ENCODE measurements at regions not wholly inside any gene's neighbourhood (a gene's known extent, or its start where the extent isn't known, plus 50 kb on each side); places are given as distances from the start of the nearest gene placed in this dataset.
A peak's percentile ranks its signal among the peaks of the same experiment; 100 is the strongest.

DNA sequence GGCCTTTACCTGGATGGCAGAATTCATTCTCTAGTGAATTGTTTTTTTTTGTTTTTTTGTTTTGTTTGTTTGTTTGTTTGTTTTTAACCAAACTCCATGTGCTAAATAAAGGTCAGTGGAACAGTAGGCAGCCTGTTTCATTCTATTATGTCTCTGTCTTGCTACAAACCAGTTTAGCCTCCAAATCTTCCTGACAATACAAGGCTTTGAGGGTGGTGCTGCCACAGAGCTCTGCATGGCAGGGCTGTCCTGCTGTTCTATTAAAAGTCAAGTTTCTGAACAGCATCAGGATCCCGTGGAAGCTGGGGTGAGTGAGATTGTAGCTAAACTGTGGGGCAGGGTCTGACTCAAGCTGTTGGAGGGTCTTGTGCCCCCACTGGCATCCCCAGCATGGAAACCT lies 144.1 kb upstream of the MAST4 start:
- intact Hi-C loops (cut with DNase I): no loop called here
- no peak for DNase-seq

DNA sequence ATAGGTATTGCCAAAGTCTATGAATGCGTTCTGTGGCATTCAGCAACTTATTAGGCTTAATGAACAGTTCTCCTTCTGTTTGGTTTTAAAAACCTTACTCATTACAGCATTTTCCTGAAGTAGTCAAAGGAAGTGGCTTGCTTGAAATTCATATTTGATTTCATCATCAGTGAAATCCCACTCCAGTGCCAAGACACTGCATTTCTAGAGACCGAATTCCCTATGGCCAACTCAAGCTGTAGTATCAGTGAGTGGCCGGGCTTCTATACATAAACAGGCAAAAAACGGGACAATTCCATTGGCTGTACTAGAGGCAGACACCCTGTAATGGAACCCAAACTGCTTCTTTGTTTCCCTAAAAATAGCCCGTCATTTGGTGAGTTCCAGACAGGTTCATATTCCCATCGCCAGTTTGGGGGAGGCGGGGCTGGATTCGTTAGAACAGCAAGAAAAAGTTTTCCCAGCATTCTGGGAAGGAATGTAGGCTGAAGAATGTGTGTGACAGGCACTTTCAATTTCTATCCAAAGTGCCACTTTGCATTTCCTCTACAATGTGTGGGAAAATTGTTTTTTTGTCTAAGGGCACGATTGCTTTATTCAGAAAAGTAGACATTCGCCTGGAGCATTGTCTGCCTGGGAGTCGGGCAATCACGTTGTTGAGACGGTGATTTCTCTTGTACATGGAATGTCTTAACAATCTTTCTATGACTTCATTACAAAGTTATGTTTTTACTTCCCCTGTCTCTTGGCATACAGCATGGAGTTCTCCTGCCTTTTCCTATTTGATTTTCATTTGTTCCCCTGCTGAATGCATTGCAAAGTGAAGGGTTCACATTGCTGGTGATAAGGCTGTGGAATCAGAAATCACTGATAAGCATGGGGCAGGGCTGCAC lies 141.8 kb upstream of the MAST4 start:
- intact Hi-C loops (cut with DNase I): no loop called here
- no peak for DNase-seq

DNA sequence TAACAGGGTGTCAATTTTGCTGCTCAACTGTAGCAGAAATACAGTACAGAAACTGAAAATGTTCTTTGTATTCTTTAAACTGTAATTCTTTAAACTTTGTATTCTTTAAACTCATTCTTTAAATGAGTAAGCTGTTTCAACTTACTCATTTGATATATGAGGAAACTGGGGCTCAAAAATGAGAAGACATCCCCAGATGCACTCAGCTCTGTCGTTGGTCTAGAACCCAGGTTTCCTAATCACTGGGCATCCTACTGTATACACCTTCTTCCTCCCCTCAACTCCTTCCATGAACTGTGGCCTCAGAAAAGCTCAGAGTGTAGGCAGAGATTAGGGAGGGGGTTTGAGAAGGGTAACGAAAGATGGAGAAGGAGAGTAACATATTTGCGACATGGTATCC lies 136.5 kb upstream of the MAST4 start:
- intact Hi-C loops (cut with DNase I): no loop called here
- DNase-seq: no peak

DNA sequence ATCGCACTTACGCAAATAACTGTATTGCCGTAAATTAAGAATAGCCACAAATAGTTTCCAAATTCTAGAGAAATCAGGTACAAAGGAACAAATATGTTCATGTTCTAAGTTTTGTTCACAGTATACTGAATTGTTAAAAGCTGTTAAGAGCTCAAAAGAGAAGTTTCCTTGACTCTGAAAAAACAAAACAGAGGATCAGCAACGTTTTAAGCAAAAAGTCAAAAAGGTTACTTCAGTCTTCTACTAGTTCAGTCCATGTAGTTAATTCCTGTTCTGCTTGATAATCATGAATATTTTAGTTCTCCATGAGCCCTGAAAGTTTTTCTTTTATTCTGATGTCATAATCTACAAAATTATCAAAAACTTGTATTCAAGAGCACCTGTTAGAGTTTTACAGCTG lies 128.6 kb upstream of the MAST4 start:
- no peak for DNase-seq
- intact Hi-C loops (cut with DNase I): no loop called here

DNA sequence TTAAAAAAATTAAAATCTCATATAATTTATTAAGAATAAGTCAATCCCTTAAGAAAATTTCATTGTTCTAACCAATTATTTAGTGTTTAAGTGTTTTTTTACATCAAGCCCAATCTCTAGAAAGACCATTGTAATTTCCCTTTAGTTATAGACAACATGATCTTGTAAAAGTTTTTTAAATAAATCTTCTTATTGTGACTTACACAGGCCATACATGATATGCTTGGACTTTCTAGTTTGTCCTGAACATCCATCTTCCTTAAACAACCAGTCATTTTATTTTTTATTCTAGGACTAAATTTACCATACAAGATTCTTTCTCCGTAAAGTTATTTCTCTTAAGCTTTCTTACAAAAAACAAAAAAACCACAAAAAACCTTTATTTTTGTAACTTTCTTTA lies 126.5 kb upstream of the MAST4 start:
- intact Hi-C loops (cut with DNase I): no loop called here
- DNase-seq: no peak

DNA sequence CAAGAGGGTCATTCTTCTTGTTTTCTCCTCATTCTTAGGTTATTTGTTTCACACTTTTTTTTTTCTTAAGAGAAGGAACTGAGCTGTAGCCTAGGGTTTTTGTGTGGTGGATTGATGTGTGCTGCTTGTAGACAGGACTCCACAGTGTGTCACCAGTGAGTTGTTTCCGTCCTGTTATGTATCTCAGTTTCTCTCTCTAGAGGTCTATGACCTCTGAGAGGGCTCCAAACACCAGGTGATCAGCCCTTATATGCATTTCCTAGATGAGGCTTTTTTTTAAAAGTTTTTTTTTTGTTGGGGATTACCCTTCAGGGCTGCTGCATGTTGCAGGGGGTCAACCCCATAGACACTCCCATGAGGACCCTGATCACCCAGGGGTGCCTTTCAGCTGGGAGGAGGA lies 124.2 kb upstream of the MAST4 start:
- intact Hi-C loops (cut with DNase I): no loop called here
- DNase-seq: no peak

DNA sequence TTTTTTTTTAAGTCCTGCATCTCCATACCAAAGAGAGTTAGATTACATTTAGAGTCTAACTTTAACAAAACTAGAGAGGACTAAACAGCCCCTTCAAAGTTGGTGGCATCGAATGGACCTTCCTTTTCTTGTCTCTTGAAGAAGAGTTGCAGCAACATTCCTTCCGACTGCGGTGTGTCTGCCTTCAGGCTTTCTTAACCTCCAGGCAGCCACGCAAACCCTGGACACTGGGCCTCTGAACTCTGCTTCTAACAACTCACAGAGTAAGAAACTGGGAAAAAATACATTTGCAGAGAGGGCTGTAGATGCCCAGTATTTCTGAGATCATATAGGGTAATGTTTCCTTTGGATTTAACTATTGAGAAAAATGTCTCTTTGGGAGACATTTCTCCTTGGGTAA lies 120.5 kb upstream of the MAST4 start:
- no peak for DNase-seq

DNA sequence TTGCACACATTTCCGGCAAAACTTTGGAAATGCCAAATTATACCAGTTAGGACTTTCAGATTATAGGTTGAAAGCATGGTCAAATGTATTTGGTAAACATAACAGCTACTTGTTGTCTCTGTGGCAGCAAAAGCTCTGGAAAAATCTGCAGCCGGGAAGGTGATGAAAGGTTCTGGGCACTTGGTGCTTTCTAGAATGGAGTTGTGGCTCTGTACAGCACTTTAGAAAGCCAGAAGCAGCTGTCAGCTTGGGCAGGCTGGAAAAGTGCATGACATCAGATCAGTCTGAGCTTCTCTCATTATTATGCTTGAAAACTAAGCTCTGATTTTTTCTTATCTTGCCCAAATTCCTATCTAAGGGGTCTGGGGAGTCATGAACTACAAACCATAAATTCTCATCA lies 118.6 kb upstream of the MAST4 start:
- no peak for DNase-seq
- intact Hi-C loops (cut with DNase I): no loop called here

More for the DNA sequence above, 120.5 kb upstream of the MAST4 start:
- intact Hi-C loops (cut with DNase I): no loop called here

GRCh38 chr5:66494437-66494836 lies 101.8 kb upstream of the MAST4 start:
- intact Hi-C loops (cut with DNase I): no loop called here
- DNase-seq: no peak

- peak in 1 of 10 donors; percentile 13 for DNase-seq
- intact Hi-C loops (cut with DNase I): no loop called here
These were observed 97.4 kb upstream of the MAST4 start for GRCh38 chr5:66498791-66499207.

DNA sequence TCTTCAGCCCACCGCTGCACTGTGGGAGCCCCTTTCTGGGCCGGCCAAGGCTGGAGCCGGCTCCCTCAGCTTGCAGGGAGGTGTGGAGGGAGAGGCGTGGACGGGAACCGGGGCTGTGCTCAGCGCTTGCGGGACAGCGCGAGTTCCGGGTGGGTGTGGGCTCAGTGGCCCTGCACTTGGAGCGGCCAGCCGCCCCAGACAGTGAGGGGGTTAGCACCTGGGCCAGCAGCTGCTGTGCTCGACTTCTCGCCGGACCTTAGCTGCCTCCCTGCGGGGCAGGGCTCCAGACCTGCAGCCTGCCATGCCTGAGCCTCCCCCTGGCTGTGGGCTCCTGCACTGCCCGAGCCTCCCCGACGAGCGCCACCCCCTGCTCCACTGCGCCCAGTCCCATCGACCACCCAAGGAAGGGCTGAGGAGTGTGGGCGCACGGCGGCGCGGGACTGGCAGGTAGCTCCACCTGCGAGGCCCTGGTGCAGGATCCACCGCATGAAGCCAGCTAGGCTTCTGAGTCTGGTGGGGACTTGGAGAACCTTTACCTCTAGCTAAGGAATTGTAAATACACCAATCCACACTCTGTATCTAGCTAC lies 92.9 kb upstream of the MAST4 start:
- peak in 3 of 10 donors; percentile 47 to 78 (median 68) for DNase-seq
- intact Hi-C loops (cut with DNase I): no loop called here

DNA sequence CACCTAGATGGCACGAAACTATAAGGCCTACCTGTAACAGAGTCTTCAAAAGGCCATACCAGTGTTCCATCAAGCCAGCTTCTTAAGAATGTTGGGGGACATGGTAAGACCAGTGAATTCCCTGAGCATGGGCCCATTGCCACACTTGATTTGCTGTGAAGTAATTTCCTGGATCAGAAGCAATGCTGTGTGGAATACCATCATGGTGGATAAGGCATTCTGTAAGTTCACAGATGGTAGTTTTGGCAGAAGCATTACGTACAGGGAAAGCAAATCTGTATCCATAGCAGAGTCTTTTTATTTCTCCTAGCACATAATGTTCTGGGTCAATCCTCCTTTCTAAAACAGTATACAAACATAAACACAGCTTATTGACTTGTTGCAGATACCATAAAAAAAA lies 89.1 kb upstream of the MAST4 start:
- DNase-seq: no peak

GRCh38 chr5:66511491-66511890 lies 84.7 kb upstream of the MAST4 start:
- DNase-seq: no peak
- intact Hi-C loops (cut with DNase I): no loop called here

More for the DNA sequence above, 89.1 kb upstream of the MAST4 start:
- intact Hi-C loops (cut with DNase I): no loop called here

- intact Hi-C loops (cut with DNase I): no loop called here
These were observed 83.1 kb upstream of the MAST4 start for GRCh38 chr5:66513130-66513529.

DNA sequence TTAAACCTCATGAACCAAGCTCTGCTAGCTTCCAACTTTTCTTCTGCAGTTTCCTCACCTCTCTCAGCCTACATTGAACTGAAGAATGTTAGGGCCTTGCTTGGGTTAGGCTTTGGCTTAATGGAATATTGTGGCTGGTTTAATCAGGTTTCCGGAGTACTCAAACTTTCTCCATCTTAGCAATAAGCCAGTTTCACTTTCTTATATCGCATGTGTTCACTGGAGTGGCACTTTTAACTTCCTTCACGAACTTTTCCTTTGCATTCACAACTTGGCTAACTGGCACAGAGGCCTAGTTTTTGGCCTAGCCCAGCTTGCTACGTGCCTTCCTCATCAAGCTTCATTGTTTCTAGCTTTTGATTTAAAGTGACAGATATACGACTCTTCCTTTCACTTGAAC lies 81.0 kb upstream of the MAST4 start:
- DNase-seq: no peak
- intact Hi-C loops (cut with DNase I): no loop called here

More at GRCh38 chr5:66513130-66513529, 83.1 kb upstream of the MAST4 start:
- DNase-seq: no peak

- DNase-seq: no peak
- intact Hi-C loops (cut with DNase I): no loop called here
These were observed 79.6 kb upstream of the MAST4 start for GRCh38 chr5:66516550-66516949.

DNA sequence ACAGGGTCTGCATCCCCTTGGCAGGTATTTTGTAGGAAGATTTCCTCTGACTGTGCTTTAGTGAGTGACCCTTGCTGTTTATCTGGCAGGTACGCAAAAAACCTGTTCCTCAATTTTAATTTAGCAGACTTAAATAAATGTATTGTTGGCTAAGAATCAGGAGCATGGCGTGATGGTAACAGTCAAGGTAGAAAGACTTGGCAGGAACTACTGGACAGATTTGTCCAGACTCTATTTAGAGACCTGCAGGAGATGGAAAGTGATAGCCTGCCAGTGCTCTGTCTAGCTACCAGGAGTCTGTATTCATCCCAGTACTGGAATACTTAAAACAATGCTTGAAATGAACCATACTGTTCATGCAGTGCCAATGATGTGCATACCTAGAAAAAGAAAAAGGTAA lies 78.8 kb upstream of the MAST4 start:
- intact Hi-C loops (cut with DNase I): no loop called here
- no peak for DNase-seq

- intact Hi-C loops (cut with DNase I): no loop called here
- DNase-seq: no peak
These were observed 78.1 kb upstream of the MAST4 start for GRCh38 chr5:66518052-66518451.

DNA sequence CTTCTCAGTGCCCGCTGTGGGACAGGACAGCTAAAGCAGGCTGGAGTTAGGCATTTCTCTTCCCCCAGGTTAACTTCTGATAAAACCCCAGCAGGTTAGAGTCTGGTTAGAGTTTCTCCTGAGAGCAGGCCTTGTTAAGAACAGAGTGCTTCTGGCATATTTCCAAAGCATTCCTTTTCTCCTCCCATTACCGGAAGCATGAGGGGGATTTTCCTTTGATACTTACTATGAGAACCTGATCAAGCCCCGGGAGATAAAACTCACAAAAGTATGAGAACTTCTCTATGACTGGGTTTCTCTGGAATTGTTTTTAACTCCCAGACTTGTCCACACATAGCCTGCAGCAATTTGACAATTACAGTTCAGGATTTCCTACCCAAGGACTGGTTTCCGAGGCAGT lies 77.4 kb upstream of the MAST4 start:
- no peak for DNase-seq

GRCh38 chr5:66519626-66520025 lies 76.6 kb upstream of the MAST4 start:
- intact Hi-C loops (cut with DNase I): no loop called here
- no peak for DNase-seq

More for the DNA sequence above, 77.4 kb upstream of the MAST4 start:
- intact Hi-C loops (cut with DNase I): no loop called here

- no peak for DNase-seq
- intact Hi-C loops (cut with DNase I): no loop called here
These were observed 75.3 kb upstream of the MAST4 start for GRCh38 chr5:66520854-66521253.

DNA sequence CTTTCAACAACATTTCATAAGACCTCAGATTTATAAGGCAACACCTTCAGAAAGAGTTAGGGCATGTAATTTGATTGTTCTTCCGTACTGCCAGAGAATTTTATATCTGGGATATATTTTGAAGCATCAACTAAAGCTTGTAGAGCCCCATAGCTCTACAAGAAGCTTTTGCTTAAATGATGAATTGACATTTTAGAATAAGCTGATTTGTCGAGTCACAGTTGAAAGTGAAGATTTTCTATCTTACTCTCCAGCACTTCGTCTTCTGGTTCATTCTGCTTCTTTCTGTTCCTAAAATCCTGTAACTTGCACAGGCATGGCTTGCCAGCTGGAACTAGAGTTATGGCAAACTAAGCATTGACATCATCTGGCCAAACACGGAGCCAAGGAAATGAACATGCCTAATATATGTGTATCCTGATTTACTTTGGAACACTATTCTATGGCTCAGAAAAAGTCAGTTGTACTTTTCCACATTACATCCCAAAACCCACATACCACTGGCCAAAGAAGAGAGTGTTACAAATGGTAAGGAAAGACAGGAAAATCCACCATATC lies 68.6 kb upstream of the MAST4 start:
- intact Hi-C loops (cut with DNase I): no loop called here
- peak in 1 of 10 donors; percentile 3 for DNase-seq

Measured in posterior cingulate gyrus (tissue), 11 donors.